HG03196 (cell line): ENCODE measurements at regions not wholly inside any gene's neighbourhood (a gene's known extent, or its start where the extent isn't known, plus 50 kb on each side); places are given as distances from the start of the nearest gene placed in this dataset.
"Not testable (repeated sequence)": the region's sequence is repeated elsewhere in the genome, so short reads cannot be mapped to it uniquely, and the experiment has no call there.

Experiments
- ATAC-seq: cut with Tn5 transposase; IDR thresholded peaks from one replicate; pipeline ENCODE4 v1.9.1; 2021; ENCODE audit not compliant: unreplicated experiment

DNA sequence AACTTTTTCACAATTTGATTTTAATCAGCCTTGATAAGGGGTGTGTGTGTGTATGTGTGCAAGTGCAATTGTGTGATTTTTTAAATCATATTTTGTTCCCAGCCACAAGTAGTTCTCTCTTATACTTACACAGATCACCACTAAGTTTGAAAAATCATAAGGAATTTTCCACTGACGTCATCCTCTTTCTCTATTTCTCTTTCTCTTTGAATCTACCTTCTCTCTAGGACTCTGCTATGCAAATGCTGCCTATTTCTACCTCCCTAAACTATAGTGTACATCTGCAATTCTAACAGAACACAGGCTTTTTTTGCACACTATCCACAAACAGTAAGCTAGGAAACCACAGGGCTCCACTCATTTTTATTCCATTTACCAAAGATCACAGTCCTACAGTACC is 254.6 kb upstream of the CYLC2 start:
- no peak for ATAC-seq

DNA sequence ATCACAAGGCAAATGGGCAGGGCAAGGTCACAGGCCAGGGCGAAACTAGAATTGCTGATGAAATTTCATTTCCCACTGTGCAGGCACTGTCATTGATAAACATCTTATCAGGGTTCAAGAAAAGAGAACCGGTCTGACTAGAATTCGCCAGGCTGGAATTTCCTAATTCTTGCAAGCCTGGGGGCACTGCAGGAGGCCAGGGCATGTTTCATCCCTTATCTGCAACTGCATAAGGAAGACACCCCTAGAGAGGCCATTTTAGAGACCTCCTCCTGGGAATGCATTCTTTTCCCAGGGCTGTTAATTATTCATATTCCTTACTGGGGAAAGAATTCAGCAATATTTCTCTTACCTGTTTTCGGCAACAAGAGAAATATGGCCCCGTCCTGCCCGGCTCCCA is 266.2 kb upstream of the CYLC2 start:
- no peak for ATAC-seq

DNA sequence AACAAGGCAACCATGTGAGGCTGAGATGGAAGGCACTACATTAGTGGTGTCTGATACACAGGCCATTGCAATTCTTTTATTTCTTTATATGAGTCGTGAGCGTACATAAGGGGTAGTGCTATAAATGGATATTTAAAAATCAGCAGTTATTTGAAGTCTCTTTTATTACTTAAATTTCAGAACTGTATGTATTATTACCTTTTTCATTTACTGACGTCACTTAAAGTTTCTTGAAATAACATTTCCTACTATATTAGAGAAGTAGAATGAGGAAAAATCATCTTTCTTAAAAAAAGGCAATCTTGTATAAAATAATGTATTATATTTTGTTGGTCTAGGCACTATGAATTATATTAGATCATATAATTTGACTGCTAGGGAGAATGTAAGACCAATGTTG is 280.9 kb upstream of the CYLC2 start:
- no peak for ATAC-seq

- not testable (repeated sequence) for ATAC-seq
These were observed 282.2 kb upstream of the CYLC2 start for GRCh38 chr9:102712910-102713309.

DNA sequence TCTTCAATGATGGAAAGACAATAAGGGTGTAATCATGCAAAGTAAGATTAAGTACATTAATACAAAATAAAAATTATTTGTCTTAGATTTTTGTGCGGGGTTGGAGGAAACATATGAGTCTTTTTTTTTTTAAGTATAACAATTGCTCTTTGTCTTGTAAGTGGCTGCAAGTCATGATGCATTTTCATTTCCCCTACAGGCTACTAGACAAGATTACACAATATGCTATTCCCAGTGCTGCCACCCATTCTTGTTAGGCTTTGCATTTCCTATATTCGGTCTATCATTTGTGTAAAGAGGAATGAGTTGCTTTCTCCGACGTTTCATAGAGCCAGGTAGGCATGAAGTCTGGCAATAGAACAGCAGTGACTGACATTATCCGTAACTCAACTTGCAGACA is 294.2 kb upstream of the CYLC2 start:
- no peak for ATAC-seq

DNA sequence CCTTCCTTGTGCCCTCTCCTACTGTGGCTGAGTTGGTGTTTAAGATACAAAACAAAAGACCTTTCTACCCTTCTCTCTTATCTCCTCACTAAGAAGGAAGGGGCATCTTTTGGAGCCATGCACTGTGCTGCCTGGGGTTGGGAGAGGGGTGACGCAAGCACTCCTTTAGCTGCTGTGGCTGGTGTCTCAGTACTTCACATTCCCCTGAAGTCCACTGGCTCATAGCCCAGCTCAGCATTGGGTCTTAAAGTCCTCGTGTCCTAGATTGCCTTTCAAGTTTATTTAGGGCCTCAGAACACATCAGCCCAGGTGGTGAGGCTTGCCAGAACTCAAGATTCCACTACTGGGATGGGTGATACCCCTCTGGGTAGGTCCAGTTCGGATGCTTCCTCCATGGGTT is 325.9 kb upstream of the CYLC2 start:
- ATAC-seq: no peak

DNA sequence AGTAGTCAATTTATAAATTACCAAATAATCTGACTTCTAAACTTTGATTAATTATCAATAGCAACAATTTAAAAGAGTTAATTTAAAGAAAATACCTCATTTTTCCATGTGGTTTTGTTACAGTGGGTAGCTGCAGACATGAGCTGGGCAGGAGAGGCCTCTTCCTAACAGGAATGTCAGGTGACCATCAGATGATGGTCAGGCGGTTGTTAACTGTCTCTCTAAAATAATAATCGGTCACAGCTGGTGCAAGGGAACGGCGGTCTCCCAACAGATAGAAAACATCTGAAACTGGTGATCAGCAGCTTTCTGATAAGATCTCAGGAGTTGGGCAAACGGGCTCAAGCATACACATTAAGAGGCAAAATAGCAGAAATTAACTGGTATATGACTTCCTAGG is 342.7 kb upstream of the CYLC2 start:
- ATAC-seq: no peak

DNA sequence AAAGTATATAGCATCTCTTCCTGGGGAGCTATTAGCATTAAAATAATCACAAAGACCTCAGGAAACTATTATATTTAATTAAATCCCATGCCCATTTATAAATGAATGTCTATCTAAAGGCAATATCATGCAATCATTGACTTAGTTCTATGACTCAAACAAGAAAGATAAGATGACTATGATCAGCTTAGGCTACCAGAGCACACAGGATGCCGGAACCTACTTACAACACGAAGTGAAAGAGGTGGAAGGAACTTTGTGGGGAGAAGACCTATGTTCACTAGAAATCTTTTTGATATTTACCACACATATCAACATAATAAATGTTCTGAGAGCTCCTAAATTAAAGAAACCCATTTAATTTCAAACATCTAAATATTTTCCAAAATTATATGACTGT is 344.2 kb upstream of the CYLC2 start:
- ATAC-seq: no peak

- no peak for ATAC-seq
These were observed 352.5 kb upstream of the CYLC2 start for GRCh38 chr9:102642651-102643050.

DNA sequence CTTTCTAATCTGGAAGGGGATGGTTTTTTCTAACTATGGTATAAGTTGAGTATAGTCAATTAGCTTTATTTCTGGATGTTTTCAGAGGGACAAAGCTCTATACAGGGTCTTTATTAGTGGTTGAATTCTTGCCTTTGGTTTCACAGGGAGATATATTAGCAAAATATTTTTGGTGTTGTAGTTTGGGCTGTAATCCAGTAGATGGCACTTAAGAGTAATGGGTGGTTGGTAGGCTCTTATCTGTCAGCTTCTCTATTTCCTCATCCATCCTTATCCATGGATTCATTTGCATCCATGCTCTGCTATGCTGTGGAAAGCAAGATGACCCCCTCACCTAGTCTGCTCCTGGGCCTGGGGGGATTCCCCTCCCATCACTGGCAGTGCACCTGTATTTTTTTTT is 363.6 kb upstream of the CYLC2 start:
- ATAC-seq: no peak

GRCh38 chr9:102609461-102609860 is 385.7 kb upstream of the CYLC2 start:
- no peak for ATAC-seq

DNA sequence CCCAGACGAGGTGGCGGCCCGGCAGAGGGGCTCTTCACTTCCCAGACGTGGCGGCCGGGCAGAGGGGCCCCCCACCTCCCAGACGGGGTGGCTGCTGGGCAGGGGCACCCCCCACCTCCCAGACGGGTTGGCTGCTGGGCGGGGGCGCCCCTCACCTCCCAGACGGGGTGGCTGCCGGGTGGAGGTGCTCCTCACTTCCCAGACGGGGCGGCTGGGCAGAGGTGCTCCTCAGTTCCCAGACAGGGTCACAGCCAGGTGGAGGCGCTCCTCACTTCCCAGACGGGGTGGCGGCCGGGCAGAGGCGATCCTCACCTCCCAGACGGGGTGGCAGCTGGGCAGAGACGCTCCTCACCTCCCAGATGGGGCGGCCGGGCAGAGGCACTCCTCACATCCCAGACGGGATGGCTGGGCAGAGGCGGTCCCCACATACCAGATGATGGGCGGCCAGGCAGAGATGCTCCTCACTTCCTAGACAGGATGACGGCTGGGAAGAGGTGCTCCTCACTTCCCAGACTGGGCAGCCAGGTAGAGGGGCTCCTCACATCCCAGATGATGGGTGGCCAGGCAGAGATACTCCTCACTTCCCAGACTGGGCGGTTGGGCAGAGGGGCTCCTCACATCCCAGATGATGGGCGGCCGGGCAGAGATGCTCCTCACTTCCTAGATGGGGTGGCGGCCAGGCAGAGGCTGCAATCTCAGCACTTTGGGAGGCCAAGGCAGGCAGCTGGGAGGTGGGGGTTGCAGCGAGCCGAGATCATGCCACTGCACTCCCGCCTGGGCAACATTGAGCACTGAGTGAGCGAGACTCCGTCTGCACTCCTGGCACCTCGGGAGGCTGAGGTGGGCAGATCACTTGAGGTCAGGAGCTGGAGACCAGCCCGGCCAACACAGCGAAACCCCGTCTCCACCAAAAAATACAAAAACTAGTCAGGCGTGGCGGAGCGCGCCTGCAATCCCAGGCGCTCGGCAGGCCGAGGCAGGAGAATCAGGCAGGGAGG is 391.6 kb upstream of the CYLC2 start:
- not testable (repeated sequence) for ATAC-seq

GRCh38 chr9:102594241-102594640 is 400.9 kb upstream of the CYLC2 start:
- ATAC-seq: no peak

GRCh38 chr9:102587281-102587680 is 407.9 kb upstream of the CYLC2 start:
- no peak for ATAC-seq

- ATAC-seq: no peak
These were observed 425.7 kb upstream of the CYLC2 start for GRCh38 chr9:102569436-102569835.

DNA sequence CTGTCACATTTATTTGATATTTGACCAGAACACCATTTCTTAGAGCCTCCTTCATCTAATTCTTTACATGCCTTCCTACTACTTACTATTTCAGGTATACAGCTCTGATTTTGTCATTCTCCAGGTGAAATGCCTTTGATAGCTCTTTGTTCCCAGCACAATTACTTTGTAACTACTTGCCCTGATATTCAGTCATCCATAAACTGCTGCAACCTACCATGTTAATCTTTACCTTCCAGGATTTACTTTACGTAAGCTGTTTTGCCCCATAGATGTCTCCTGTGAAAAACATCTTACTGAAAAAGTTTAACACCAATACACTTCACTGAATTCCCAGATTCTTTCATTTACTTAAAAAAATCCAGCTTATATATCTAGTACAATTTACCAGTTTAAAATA is 443.8 kb upstream of the CYLC2 start:
- no peak for ATAC-seq

DNA sequence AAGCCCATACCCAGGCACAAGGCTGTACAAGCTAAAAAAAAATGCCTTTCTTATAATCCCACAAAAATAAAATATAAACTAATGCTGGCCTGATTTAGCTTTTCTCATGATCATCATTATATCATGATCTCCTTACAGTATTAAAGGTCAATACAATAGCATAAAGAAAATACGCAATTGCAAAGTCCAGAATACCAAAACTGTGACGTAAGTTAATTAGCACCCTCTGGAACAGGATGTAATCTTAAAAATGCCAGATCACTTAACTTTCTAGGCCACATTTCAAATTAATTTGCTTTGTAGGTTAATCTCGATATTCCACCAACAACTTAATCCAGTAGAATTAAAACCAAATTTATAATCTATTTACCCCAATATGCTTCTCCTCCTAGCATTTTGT is 444.2 kb upstream of the CYLC2 start:
- ATAC-seq: no peak

DNA sequence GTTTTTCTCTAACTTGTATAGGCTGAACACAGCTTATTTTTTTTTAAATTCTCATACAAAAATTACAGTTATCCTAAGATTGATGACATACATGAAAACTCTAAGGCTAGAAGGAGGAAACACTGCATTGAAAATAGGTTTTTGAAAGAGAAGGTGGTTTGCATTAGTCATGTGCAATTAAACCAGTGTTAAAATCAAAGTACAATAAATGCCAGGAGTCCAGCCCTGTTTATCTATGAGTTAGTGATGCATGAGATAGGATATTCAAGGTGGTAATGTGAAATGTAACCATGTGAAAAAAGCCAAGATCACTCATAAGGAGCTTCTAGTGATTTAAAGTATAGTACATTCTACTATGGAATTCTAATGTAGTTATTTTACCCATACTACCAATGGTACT is 444.9 kb upstream of the CYLC2 start:
- ATAC-seq: no peak

DNA sequence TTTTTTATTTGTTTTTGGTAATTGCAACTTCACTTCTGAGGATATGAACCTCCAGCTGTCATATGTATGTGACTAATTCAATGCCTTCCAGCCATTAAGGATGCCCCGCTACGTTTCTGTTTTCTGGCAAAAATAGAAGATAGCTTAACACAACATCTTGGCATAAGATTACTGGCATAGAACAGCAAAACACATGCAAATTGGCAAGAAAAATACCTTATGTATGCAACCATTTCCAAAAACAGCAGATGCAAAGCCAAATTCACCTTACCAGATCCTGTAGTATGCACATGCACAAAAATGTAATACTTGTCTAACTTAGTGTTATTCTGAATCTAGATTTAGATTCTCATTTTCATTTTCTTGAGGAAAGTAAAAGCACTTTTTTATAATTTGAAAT is 461.1 kb upstream of the CYLC2 start:
- no peak for ATAC-seq

- ATAC-seq: no peak
These were observed 473.9 kb upstream of the CYLC2 start for GRCh38 chr9:102521097-102521755.

DNA sequence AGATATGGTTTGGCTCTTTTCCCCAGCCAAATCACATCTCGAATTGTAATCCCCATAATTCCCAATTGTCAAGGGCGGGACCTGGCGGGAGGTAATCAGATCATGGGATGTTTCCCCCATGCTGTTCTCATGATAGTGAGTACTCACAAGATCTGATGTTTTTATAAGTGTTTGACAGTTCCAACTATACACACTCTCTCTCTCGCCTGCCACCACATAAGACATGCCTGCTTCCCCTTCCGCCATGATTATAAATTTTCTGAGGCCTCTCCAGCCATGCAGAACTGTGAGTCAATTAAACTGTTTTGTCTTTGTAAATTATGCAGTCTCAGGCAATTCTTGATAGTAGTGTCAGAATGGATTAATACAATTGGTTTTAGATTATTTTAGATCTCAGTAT is 475.7 kb upstream of the CYLC2 start:
- ATAC-seq: no peak

DNA sequence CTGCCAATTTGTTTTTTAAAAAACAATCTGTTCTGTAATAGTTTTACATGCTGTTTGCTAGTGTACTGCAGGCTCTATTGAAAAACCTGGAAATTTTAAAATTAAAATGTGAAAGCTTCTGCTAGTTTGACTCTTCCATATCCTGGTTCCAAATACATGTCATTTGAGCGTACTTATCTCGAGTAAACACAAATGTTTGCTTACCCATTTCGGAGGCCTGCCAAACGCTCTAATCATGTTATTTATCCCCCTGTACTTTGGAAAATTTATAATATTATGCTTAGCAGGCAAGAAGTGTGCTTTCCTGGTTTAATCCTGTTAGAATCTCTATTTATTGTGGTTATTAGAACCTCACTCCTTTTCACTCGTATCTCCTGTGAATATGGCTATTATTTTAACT is 476.8 kb upstream of the CYLC2 start:
- no peak for ATAC-seq
